H9 (cell line): ENCODE measurements at regions not wholly inside any gene's neighbourhood (a gene's known extent, or its start where the extent isn't known, plus 50 kb on each side); places are given as distances from the start of the nearest gene placed in this dataset.

Source experiments
- DNase-seq: peaks from one replicate; pipeline ENCODE4 v3.0.0-alpha.2; 2017
- H2AFZ ChIP-seq: one replicate; pipeline ENCODE4 v1.6.1; 2013; ENCODE audit warnings: mild to moderate bottlenecking, low read length, control low read depth, moderate library complexity
- H2AK5ac ChIP-seq: 2 replicates; pipeline ENCODE4 v1.6.1; 2013; ENCODE audit warnings: low read length, control low read depth, mixed read lengths; ENCODE audit not compliant: insufficient read length
- H2BK120ac ChIP-seq: one replicate; pipeline ENCODE4 v1.6.1; 2013; ENCODE audit warnings: low read depth, mild to moderate bottlenecking, low read length, control low read depth, inconsistent platforms; ENCODE audit not compliant: poor library complexity, severe bottlenecking
- H2BK12ac ChIP-seq: 2 replicates; pipeline ENCODE4 v1.6.1; 2013; ENCODE audit warnings: low read length, control low read depth, mixed read lengths, low read depth; ENCODE audit not compliant: insufficient read length
- H2BK15ac ChIP-seq: 2 replicates; pipeline ENCODE4 v1.6.1; 2013; ENCODE audit warnings: low read depth, low read length, control low read depth
- H2BK20ac ChIP-seq: one replicate; pipeline ENCODE4 v1.6.1; 2013; ENCODE audit warnings: low read depth, mild to moderate bottlenecking, low read length, control low read depth, inconsistent platforms; ENCODE audit not compliant: poor library complexity, severe bottlenecking
- H2BK5ac ChIP-seq: 2 replicates; pipeline ENCODE4 v1.6.1; 2013; ENCODE audit warnings: low read length, control low read depth, mixed read lengths; ENCODE audit not compliant: insufficient read length
- H3K14ac ChIP-seq: 2 replicates; pipeline ENCODE4 v1.6.1; 2013; ENCODE audit warnings: low read length, control low read depth; ENCODE audit not compliant: insufficient read depth
- H3K18ac ChIP-seq: 2 replicates; pipeline ENCODE4 v1.6.1; 2013; ENCODE audit warnings: low read depth, mild to moderate bottlenecking, mixed read lengths, low read length, control low read depth; ENCODE audit not compliant: insufficient read length
- H3K23ac ChIP-seq: 2 replicates; pipeline ENCODE4 v1.6.1; 2013; ENCODE audit warnings: low read length, control low read depth, mixed read lengths, low read depth; ENCODE audit not compliant: insufficient read length
- H3K23me2 ChIP-seq: 2 replicates; pipeline ENCODE4 v1.6.1; 2013; ENCODE audit warnings: low read depth, mild to moderate bottlenecking, mixed read lengths, low read length, control low read depth; ENCODE audit not compliant: insufficient read length, poor library complexity, severe bottlenecking
- H3K27ac ChIP-seq: 2 replicates; pipeline ENCODE4 v1.5.1; 2013; ENCODE audit warnings: low read length, control low read depth, mixed read lengths, low read depth; ENCODE audit not compliant: insufficient read length
- H3K27me3 ChIP-seq: 2 replicates; pipeline ENCODE4 v1.6.1; 2013; ENCODE audit warnings: low read length, control low read depth, inconsistent platforms; ENCODE audit not compliant: insufficient read depth
- H3K4ac ChIP-seq: 2 replicates; pipeline ENCODE4 v1.6.1; 2013; ENCODE audit warnings: low read depth, mild to moderate bottlenecking, control low read depth, inconsistent platforms, low read length, moderate library complexity
- H3K4me1 ChIP-seq: 2 replicates; pipeline ENCODE4 v1.6.1; 2013; ENCODE audit warnings: low read length, control low read depth, inconsistent platforms; ENCODE audit not compliant: insufficient read depth
- H3K4me2 ChIP-seq: 2 replicates; pipeline ENCODE4 v1.6.1; 2013; ENCODE audit warnings: low read length, control low read depth, mixed read lengths; ENCODE audit not compliant: insufficient read length, insufficient read depth
- H3K56ac ChIP-seq: 2 replicates; pipeline ENCODE4 v1.6.1; 2013; ENCODE audit warnings: low read depth, mild to moderate bottlenecking, mixed read lengths, low read length, control low read depth; ENCODE audit not compliant: insufficient read length
- H3K79me1 ChIP-seq: 2 replicates; pipeline ENCODE4 v1.6.1; 2013; ENCODE audit warnings: low read depth, mild to moderate bottlenecking, moderate library complexity, low read length, control low read depth, inconsistent platforms; ENCODE audit not compliant: insufficient read depth, poor library complexity, severe bottlenecking
- H3K79me2 ChIP-seq: 2 replicates; pipeline ENCODE4 v1.6.1; 2013; ENCODE audit warnings: low read length, control low read depth, inconsistent platforms; ENCODE audit not compliant: insufficient read depth
- H3K9ac ChIP-seq: 2 replicates; pipeline ENCODE4 v1.6.1; 2013; ENCODE audit warnings: low read length, control low read depth, mixed read lengths; ENCODE audit not compliant: insufficient read length; ENCODE audit errors: extremely low read depth
- H3K9me3 ChIP-seq: one replicate; pipeline ENCODE4 v1.6.1; 2013; ENCODE audit warnings: low read depth, low read length, inconsistent platforms; ENCODE audit not compliant: control insufficient read depth
- H3T11ph ChIP-seq: one replicate; pipeline ENCODE4 v1.6.1; 2013; ENCODE audit warnings: mild to moderate bottlenecking, low read length, control low read depth, inconsistent platforms
- H4K20me1 ChIP-seq: one replicate; pipeline ENCODE4 v1.6.1; 2013; ENCODE audit not compliant: control insufficient read depth, insufficient read length, insufficient read depth
- H4K5ac ChIP-seq: 2 replicates; pipeline ENCODE4 v1.6.1; 2013; ENCODE audit warnings: low read depth, mild to moderate bottlenecking, mixed read lengths, low read length, control low read depth; ENCODE audit not compliant: insufficient read length
- H4K8ac ChIP-seq: replicated peaks from 2 replicates; pipeline ENCODE4 v1.6.1; 2013; ENCODE audit warnings: low read length, control low read depth, mixed read lengths, low read depth; ENCODE audit not compliant: insufficient read length
- H4K91ac ChIP-seq: 2 replicates; pipeline ENCODE4 v1.6.1; 2013; ENCODE audit warnings: low read depth, mild to moderate bottlenecking, moderate library complexity, mixed read lengths, low read length, control low read depth; ENCODE audit not compliant: insufficient read length
- H3K27ac Mint-ChIP-seq, 3 experiments: 2 replicates in 2 of 3; 3 replicates in 1 of 3; pipeline ENCODE4 v1.8.0; 2020 to 2021; ENCODE audit warnings: mixed read lengths in 3 of 3, mild to moderate bottlenecking in 1 of 3, moderate library complexity in 1 of 3
- H3K27me3 Mint-ChIP-seq: 2 replicates; pipeline ENCODE4 v1.8.0; 2021; ENCODE audit warnings: low read depth, mild to moderate bottlenecking, moderate library complexity, mixed read lengths
- H3K36me3 Mint-ChIP-seq, 3 experiments: 2 replicates in 2 of 3; 3 replicates in 1 of 3; pipeline ENCODE4 v1.8.0; 2020 to 2021; ENCODE audit warnings: low read depth in 3 of 3, mixed read lengths in 3 of 3; ENCODE audit not compliant: insufficient read depth in 1 of 3
- H3K4me1 Mint-ChIP-seq, 2 experiments: 2 replicates each; pipeline ENCODE4 v1.8.0; 2020; ENCODE audit warnings: mixed read lengths in 2 of 2
- H3K4me3 Mint-ChIP-seq, 2 experiments: 2 replicates in 1 of 2; 3 replicates in 1 of 2; pipeline ENCODE4 v1.8.0; 2020 to 2021; ENCODE audit warnings: mild to moderate bottlenecking in 2 of 2, mixed read lengths in 2 of 2, moderate library complexity in 1 of 2
- H3K9me3 Mint-ChIP-seq, 2 experiments: 2 replicates in 1 of 2; 3 replicates in 1 of 2; pipeline ENCODE4 v1.8.0; 2020; ENCODE audit warnings: mild to moderate bottlenecking in 2 of 2, mixed read lengths in 2 of 2, moderate library complexity in 1 of 2
- TF ChIP-seq, protein P1 (sequence below): fragments of 200-600 bp; sonication (generic); conservative IDR thresholded peaks from 3 replicates; pipeline ENCODE4 v1.8.0; 2021; ENCODE audit warnings: antibody characterized with exemption, mild to moderate bottlenecking

DNA sequence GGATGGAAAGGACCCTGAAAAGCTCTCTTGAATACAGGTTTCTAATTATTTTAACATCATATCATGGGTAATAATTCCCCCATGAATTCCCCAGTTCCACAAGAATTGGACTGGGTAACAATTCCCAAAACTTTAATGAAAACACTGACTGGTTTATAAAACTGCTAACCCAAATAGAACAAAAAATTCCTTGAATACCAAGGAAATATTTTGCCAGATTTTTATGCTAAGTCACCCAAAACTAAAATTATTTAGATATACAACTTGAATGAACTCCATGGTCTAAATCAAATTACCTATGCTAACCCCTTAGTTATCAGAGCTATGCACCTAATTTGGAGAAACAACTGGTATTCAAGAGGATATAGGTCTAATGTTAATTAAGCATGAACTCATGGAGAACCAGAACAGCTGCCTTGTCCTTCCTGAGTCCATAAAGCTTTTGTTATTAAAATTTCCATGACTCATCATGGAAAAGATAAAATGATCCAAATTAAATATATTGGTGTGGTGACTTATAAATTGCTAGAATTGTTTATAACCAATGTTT lies 164.9 kb upstream of the TUT7 start:
- TF ChIP-seq, protein P1, sequence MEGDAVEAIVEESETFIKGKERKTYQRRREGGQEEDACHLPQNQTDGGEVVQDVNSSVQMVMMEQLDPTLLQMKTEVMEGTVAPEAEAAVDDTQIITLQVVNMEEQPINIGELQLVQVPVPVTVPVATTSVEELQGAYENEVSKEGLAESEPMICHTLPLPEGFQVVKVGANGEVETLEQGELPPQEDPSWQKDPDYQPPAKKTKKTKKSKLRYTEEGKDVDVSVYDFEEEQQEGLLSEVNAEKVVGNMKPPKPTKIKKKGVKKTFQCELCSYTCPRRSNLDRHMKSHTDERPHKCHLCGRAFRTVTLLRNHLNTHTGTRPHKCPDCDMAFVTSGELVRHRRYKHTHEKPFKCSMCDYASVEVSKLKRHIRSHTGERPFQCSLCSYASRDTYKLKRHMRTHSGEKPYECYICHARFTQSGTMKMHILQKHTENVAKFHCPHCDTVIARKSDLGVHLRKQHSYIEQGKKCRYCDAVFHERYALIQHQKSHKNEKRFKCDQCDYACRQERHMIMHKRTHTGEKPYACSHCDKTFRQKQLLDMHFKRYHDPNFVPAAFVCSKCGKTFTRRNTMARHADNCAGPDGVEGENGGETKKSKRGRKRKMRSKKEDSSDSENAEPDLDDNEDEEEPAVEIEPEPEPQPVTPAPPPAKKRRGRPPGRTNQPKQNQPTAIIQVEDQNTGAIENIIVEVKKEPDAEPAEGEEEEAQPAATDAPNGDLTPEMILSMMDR: no peak
- no peaks in the 10 kb centered on the region for H3K79me1 ChIP-seq

More for the DNA sequence above, 164.9 kb upstream of the TUT7 start:
- no peaks in the 10 kb centered on the region for H3K4me1 ChIP-seq
- no peak overlapping the region for H3K14ac ChIP-seq
- no peak overlapping the region for H4K91ac ChIP-seq
- DNase-seq: no peak
- no peaks in the 10 kb centered on the region for H3K9me3 ChIP-seq
- no peak overlapping the region for H3K9ac ChIP-seq
- no peaks in the 10 kb centered on the region for H4K20me1 ChIP-seq
- no peak overlapping the region for H4K8ac ChIP-seq
- no peaks in the 10 kb centered on the region for H3K23me2 ChIP-seq
- H2BK15ac ChIP-seq: no peak overlapping the region
- H3K4me2 ChIP-seq: no peak overlapping the region
- Mint-ChIP-seq H3K36me3 (no peaks in the 10 kb centered on the region), H3K27me3 (no peaks in the 10 kb centered on the region), H3K9me3 (peaks cover 0 to 3% of the 10 kb centered on the region in 2 experiments; a peak in 1 of 5 replicates), H3K27ac (no peak overlapping the region), H3K4me1 (no peaks in the 10 kb centered on the region), H3K4me3 (no peak overlapping the region)
- H3K79me2 ChIP-seq: no peaks in the 10 kb centered on the region
- no peak overlapping the region for H4K5ac ChIP-seq
- no peak overlapping the region for H2BK12ac ChIP-seq
- H3K4ac ChIP-seq: no peak overlapping the region
- H2BK5ac ChIP-seq: no peak overlapping the region
- H3K27me3 ChIP-seq: no peaks in the 10 kb centered on the region; the same call in 1 of the 2 replicates
- no peak overlapping the region for H3K23ac ChIP-seq
- no peak overlapping the region for H2AFZ ChIP-seq
- H3K56ac ChIP-seq: no peak overlapping the region
- no peak overlapping the region for H3T11ph ChIP-seq
- no peak overlapping the region for H2BK20ac ChIP-seq
- no peak overlapping the region for H2AK5ac ChIP-seq
- H2BK120ac ChIP-seq: no peak overlapping the region
- H3K27ac ChIP-seq: no peak overlapping the region
- no peak overlapping the region for H3K18ac ChIP-seq
